ENCODE measurements at regions not wholly inside any gene's neighbourhood (a gene's known extent, or its start where the extent isn't known, plus 50 kb on each side); places are given as distances from the start of the nearest gene placed in this dataset.

GRCh38 chr2:12304564-12305171, 412.1 kb upstream of the TRIB2 start:
- no peak for DNase-seq
- no peak overlapping the region for H3K4me3 ChIP-seq
- no peak for TF ChIP-seq CTCF (IDR thresholded peaks at IDR 0.05)
- H3K27me3 ChIP-seq = no peaks in the 10 kb centered on the region
- intact Hi-C loops (cut with DNase I; ENCODE audit: low total_unique reads) = no loop called here
- H3K36me3 ChIP-seq = no peaks in the 10 kb centered on the region
- H3K4me1 ChIP-seq = peaks cover 0 to 5% (median 0%) of the 10 kb centered on the region in 4 donors
- no peaks in the 10 kb centered on the region for H3K9me3 ChIP-seq
- H3K27ac ChIP-seq = no peak overlapping the region

DNA sequence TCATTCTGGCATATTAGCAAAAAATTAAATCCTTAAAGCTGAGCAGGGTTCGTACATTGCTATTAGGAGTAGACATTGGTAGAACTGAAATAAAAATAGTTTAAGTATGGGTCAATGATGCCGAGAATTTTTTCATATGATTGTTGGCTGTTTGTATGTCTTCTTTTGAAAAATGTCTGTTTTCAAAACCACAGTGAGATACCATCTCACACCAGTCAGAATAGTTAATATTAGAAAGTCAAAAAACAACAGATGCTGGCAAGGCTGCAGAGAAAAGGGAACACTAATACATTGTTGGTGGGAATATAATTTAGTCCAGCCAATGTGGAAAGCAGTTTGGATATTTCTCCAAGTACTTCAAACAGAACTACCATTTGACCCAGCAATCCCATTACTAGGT, 410.8 kb upstream of the TRIB2 start:
- Histone ChIP-seq H3K27ac (no peak overlapping the region), H3K27me3 (no peaks in the 10 kb centered on the region), H3K9me3 (no peaks in the 10 kb centered on the region), H3K36me3 (no peaks in the 10 kb centered on the region), H3K4me3 (no peak overlapping the region), H3K4me1 (peaks cover 0 to 5% (median 0%) of the 10 kb centered on the region in 4 donors)
- no peak for TF ChIP-seq CTCF (IDR thresholded peaks at IDR 0.05)
- intact Hi-C loops (cut with DNase I; ENCODE audit: low total_unique reads) = no loop called here
- no peak for DNase-seq

DNA sequence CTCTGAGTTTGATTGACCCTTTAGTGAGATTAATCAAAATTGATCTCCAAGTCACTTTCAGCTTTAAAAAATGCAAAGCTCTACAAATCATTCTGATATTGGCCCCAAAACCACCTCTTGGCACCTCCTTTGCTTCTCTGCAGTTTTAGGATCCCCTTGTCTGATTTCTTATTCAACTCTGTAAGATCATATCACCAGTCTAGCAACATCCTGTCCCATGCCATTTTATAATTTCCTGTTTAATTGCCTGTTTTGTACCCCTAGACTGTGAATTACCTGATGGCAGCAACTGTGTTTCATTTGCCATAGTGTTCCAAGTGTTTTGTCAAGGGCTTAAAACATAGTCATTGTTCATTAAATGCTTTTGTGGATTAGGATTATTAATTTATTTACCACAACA, 406.3 kb upstream of the TRIB2 start:
- intact Hi-C loops (cut with DNase I; ENCODE audit: low total_unique reads) = no loop called here
- no peak for DNase-seq

DNA sequence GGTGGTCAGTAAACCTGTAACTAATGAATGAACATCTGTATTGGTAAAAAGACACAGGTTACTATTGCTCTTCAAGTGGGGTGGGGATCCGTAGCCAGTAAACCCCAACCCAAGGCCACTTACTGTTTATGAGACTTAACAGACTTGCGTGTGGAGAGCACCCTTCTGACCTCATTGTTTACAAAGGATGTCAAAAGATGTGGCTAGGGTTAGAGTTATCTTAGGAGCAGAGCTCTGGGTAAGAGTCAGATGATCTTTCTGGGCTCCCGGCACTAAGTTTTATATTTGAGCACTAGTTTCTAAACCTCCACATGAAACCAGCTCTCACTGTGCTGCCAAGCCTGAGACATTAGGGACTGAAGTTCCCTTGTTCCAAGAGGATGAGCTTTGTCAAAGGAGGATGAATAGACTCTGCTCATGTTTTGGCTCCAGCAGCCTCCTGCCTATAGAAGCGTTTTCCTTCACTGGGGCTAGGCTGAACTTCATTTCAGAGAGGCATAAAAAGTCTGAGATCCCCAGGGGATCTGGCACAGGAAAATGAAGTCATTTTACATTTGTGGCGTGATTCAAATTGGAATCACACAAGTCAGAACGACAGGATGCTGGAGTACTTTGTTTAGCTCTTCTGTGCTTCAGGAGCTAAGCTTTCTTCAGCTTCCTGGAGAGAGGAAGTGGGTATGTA, 403.1 kb upstream of the TRIB2 start:
- intact Hi-C loops (cut with DNase I; ENCODE audit: low total_unique reads) = no loop called here
- Histone ChIP-seq H3K9me3 (no peaks in the 10 kb centered on the region), H3K27me3 (no peaks in the 10 kb centered on the region), H3K4me3 (no peak overlapping the region), H3K36me3 (no peaks in the 10 kb centered on the region), H3K4me1 (peaks cover 0 to 18% (median 11%) of the 10 kb centered on the region in 4 donors), H3K27ac (no peak overlapping the region)
- DNase-seq = no peak
- TF ChIP-seq CTCF (IDR thresholded peaks at IDR 0.05) = no peak

More for the DNA sequence above, 406.3 kb upstream of the TRIB2 start:
- H3K27me3 ChIP-seq = no peaks in the 10 kb centered on the region
- H3K27ac ChIP-seq = no peak overlapping the region
- TF ChIP-seq CTCF (IDR thresholded peaks at IDR 0.05) = no peak
- H3K4me3 ChIP-seq = no peak overlapping the region
- H3K9me3 ChIP-seq = no peaks in the 10 kb centered on the region
- H3K4me1 ChIP-seq = peaks cover 0 to 5% (median 2%) of the 10 kb centered on the region in 4 donors
- H3K36me3 ChIP-seq = no peaks in the 10 kb centered on the region

DNA sequence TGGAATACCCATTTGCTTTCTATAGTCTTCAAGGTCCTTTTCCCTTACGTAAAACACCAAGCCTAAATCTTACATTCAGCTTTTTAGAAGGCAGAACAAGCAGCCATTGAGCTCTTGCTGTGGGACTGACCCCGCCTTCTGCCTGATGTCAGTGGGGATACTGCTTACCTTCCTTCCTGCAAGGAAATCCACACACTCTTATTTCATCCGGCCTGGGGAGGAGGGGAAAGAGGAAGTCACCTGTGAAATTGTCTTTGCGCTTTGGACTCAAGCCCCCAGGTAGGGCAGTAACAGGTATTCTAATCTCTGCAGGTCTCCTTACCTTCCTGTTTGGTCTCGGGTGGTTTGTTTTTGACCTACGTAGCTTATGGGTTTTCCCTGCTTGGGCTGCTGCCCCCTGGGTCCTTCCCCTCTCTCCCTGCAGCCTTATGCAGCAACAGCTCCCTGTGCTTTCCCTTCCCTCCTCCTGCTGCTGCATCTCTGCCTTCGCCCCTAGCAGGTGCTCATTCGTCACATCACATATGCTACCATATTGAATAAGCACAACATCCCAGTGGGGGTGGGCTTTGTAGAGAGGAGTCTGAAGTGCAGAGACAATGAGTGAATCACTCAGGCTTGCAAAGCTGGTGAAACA, 402.5 kb upstream of the TRIB2 start:
- no peaks in the 10 kb centered on the region for H3K36me3 ChIP-seq
- H3K4me3 ChIP-seq = no peak overlapping the region
- peaks cover 0 to 25% (median 14%) of the 10 kb centered on the region in 4 donors for H3K4me1 ChIP-seq
- no peak for TF ChIP-seq CTCF (IDR thresholded peaks at IDR 0.05)
- DNase-seq = no peak
- H3K27ac ChIP-seq = no peak overlapping the region
- no peaks in the 10 kb centered on the region for H3K9me3 ChIP-seq
- H3K27me3 ChIP-seq = no peaks in the 10 kb centered on the region
- intact Hi-C loops (cut with DNase I; ENCODE audit: low total_unique reads) = no loop called here

All from tibial artery (tissue), 4 donors.